ENCODE measurements at regions not wholly inside any gene's neighbourhood (a gene's known extent, or its start where the extent isn't known, plus 50 kb on each side); places are given as distances from the start of the nearest gene placed in this dataset.

DNA sequence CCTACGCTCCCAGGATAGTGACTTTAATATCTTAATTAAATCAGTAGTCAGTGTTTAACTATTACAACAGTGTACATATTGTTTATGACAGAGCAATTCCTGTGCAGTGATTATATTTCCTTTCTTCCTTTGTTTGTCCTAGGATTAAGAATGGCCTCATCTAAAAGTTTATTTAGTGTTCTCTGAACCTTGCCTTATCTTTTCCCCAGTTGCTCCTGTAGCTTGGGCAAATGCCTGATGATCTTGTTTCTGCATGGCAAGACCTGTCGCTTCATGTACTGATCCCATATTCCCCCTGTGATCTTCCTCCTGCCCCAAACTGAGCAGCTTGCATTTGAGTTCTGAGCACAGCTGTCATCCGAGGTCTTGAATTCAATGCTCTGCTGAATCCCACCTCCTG, 69.1 kb upstream of the STUM start:
- TF ChIP-seq CTCF (IDR thresholded peaks at IDR 0.05) (no peak), POLR2A (IDR thresholded peaks at IDR 0.05) (no peak)

Measured in heart left ventricle (tissue), 13 donors.